ENCODE measurements at regions not wholly inside any gene's neighbourhood (a gene's known extent, or its start where the extent isn't known, plus 50 kb on each side); places are given as distances from the start of the nearest gene placed in this dataset.
"Not testable (repeated sequence)": the region's sequence is repeated elsewhere in the genome, so short reads cannot be mapped to it uniquely, and the experiment has no call there.

- DNase-seq (ENCODE audit: extremely low read depth in 1 of 11, low read depth in 9 of 11, low spot score in 4 of 11): no peak
Measured at GRCh38 chr4:131344761-131345160, 1804.3 kb upstream of the PCDH10 start.

GRCh38 chr4:131347816-131348215 lies 1801.3 kb upstream of the PCDH10 start:
- no peak for DNase-seq (ENCODE audit: extremely low read depth in 1 of 11, low read depth in 9 of 11, low spot score in 4 of 11)

GRCh38 chr4:131348263-131348662 lies 1800.8 kb upstream of the PCDH10 start:
- no peak for DNase-seq (ENCODE audit: extremely low read depth in 1 of 11, low read depth in 9 of 11, low spot score in 4 of 11)

- not testable (repeated sequence) for DNase-seq (ENCODE audit: extremely low read depth in 1 of 11, low read depth in 9 of 11, low spot score in 4 of 11)
Measured at GRCh38 chr4:131352371-131352770, 1796.7 kb upstream of the PCDH10 start.

- DNase-seq (ENCODE audit: extremely low read depth in 1 of 11, low read depth in 9 of 11, low spot score in 4 of 11): no peak
Measured at GRCh38 chr4:131366714-131367113, 1782.4 kb upstream of the PCDH10 start.

DNA sequence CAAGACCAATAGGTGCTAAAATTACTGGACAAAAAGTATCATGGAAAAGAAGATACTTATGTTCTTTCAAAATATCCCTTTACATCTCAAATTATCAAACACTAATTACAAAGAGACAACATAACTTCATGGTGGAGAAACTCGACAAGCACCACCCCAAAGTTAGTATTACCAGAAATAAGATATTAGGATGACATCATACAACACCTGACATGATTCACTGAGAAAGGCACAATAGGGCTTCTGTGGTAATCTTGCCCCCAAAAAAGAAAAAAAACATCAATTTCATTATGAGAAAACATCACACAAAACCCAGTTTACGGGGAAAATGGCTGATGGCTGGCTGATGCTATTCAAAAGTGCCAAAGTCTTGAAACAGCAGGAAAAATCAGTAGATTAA lies 1781.7 kb upstream of the PCDH10 start:
- no peak for DNase-seq (ENCODE audit: extremely low read depth in 1 of 11, low read depth in 9 of 11, low spot score in 4 of 11)

- peak; percentile 5 to 55 (median 17) for DNase-seq (ENCODE audit: extremely low read depth in 1 of 11, low read depth in 9 of 11, low spot score in 4 of 11)
Measured at GRCh38 chr4:131370846-131371245, 1778.2 kb upstream of the PCDH10 start.

- DNase-seq (ENCODE audit: extremely low read depth in 1 of 11, low read depth in 9 of 11, low spot score in 4 of 11): no peak
Measured at GRCh38 chr4:131381055-131381454, 1768.0 kb upstream of the PCDH10 start.

DNA sequence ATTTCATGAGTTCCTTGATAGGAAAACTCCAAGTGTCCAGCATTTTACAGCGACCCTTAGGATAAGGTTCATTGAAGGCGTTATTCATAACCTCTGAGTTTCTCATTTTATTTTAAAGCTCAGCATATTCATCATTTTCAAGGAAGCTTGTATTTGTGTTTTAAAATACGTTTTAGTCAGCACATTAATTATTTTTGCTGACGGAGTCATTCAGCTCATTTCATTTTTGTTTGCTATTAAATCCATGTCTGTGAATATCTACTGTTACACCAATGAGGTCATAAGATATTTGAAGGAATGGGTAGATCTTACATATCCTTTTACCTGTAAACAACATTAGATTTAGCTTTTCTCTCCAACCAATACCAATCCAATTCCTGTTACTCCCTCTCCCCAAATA lies 1766.3 kb upstream of the PCDH10 start:
- DNase-seq (ENCODE audit: extremely low read depth in 1 of 11, low read depth in 9 of 11, low spot score in 4 of 11): no peak

- no peak for DNase-seq (ENCODE audit: extremely low read depth in 1 of 11, low read depth in 9 of 11, low spot score in 4 of 11)
Measured at GRCh38 chr4:131388277-131388676, 1760.8 kb upstream of the PCDH10 start.

GRCh38 chr4:131408102-131408501 lies 1741.0 kb upstream of the PCDH10 start:
- DNase-seq (ENCODE audit: extremely low read depth in 1 of 11, low read depth in 9 of 11, low spot score in 4 of 11): no peak

- no peak for DNase-seq (ENCODE audit: extremely low read depth in 1 of 11, low read depth in 9 of 11, low spot score in 4 of 11)
Measured at GRCh38 chr4:131411393-131411792, 1737.7 kb upstream of the PCDH10 start.

DNA sequence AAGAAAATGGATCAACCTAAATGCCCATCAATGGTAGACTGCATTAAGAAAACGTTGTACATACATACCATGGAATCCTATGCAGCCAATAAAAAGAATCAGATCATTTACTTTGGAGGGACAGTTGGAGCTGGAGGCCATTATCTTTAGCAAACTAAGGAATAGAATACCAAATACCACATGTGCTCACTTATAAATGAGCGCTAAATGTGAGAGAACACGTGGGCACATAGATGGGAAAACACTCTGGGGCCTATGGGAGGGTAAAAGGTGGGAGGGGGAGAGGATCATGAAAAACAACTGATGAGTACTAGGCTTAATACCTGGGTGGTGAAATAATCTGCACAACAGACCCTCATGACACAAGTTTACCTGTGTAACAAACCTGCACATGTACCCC lies 1729.9 kb upstream of the PCDH10 start:
- DNase-seq (ENCODE audit: extremely low read depth in 1 of 11, low read depth in 9 of 11, low spot score in 4 of 11): no peak

GRCh38 chr4:131426023-131426758 lies 1722.9 kb upstream of the PCDH10 start:
- DNase-seq (ENCODE audit: extremely low read depth in 1 of 11, low read depth in 9 of 11, low spot score in 4 of 11): no peak

GRCh38 chr4:131427000-131427399 lies 1722.1 kb upstream of the PCDH10 start:
- DNase-seq (ENCODE audit: extremely low read depth in 1 of 11, low read depth in 9 of 11, low spot score in 4 of 11): no peak

DNA sequence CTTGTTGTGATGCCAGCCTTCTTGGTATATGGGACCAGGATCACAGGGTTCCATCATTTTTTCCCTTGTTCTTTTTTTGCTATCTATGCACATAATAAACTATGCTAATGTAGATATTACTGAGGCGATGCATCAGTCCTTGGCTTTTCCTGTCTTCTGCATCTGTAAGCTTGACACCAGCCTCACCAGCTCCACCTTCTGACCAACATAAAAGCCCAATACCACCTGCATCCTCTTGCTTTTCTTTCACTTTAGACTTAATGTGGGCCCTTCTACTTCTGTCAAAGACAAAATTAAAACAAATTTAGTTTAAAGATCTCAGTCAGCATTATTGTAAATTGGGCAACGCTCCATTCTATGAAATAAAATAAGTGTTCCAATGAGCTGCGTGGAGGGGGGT lies 1718.8 kb upstream of the PCDH10 start:
- DNase-seq (ENCODE audit: extremely low read depth in 1 of 11, low read depth in 9 of 11, low spot score in 4 of 11): no peak

DNA sequence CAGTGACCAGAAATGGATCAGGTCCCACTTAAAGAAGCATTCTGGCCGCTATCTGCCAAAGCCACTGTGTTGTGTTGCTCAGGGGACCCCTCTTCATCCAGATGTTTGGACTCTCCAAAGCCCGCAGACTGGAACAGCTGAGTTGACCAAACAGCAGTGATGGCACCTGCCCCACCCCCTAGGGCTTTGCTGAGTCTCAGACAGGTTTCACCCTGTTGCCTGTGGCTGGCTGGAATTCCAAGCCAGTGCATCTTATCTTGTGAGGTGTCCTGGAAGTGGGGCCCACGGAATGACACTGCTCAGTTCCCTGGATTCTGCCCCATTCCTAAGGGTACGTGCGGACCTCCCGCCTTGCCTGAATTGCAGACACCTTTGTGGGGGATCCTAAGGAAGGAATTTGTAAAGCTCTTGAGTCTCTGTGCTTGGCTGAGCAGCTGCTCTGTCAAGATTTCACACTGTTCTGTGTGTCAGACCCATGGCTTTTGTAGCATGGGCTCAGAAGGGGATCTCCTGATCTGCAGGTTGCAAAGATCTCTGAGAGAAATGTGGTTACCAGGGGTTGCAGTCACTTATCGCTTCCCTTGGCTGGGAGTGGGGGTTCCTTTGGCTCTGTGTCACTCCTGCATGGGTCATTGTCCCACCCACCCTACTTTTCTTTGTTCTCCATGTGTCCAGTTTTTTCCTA lies 1707.9 kb upstream of the PCDH10 start:
- DNase-seq (ENCODE audit: extremely low read depth in 1 of 11, low read depth in 9 of 11, low spot score in 4 of 11): no peak

DNA sequence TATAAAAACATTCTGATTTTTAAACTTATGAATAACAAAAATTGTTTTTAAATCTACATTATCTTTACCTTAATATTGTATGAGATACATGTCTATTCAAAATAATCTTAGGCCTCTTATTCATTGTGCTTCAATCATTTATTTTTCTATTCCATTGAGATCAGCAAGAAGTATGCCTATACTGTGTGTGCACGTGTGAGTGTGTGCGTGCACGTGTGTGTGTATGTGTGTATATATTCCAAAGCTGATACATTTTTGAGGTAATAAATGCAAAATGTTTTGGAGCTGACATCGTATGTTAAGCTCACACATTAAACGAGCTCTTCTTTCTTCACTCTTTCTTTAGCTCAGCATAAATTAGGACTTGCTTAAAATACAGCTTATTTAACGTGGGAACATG lies 1701.2 kb upstream of the PCDH10 start:
- DNase-seq (ENCODE audit: extremely low read depth in 1 of 11, low read depth in 9 of 11, low spot score in 4 of 11): no peak

- DNase-seq (ENCODE audit: extremely low read depth in 1 of 11, low read depth in 9 of 11, low spot score in 4 of 11): no peak
Measured at GRCh38 chr4:131450572-131451209, 1698.4 kb upstream of the PCDH10 start.

- DNase-seq (ENCODE audit: extremely low read depth in 1 of 11, low read depth in 9 of 11, low spot score in 4 of 11): no peak
Measured at GRCh38 chr4:131459430-131460101, 1689.5 kb upstream of the PCDH10 start.

All from renal cortex interstitium (tissue), 11 donors.